ENCODE measurements at regions not wholly inside any gene's neighbourhood (a gene's known extent, or its start where the extent isn't known, plus 50 kb on each side); places are given as distances from the start of the nearest gene placed in this dataset.

GRCh38 chr7:69430384-69431021 is 167.8 kb upstream of the AUTS2 start:
- TF ChIP-seq, protein P1, sequence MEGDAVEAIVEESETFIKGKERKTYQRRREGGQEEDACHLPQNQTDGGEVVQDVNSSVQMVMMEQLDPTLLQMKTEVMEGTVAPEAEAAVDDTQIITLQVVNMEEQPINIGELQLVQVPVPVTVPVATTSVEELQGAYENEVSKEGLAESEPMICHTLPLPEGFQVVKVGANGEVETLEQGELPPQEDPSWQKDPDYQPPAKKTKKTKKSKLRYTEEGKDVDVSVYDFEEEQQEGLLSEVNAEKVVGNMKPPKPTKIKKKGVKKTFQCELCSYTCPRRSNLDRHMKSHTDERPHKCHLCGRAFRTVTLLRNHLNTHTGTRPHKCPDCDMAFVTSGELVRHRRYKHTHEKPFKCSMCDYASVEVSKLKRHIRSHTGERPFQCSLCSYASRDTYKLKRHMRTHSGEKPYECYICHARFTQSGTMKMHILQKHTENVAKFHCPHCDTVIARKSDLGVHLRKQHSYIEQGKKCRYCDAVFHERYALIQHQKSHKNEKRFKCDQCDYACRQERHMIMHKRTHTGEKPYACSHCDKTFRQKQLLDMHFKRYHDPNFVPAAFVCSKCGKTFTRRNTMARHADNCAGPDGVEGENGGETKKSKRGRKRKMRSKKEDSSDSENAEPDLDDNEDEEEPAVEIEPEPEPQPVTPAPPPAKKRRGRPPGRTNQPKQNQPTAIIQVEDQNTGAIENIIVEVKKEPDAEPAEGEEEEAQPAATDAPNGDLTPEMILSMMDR (IDR thresholded peaks at IDR 0.05), result no peak
- TF ChIP-seq POLR2AphosphoS5 (IDR thresholded peaks at IDR 0.05) (no peak), POLR2A (IDR thresholded peaks at IDR 0.05) (no peak)
